ENCODE measurements at regions not wholly inside any gene's neighbourhood (a gene's known extent, or its start where the extent isn't known, plus 50 kb on each side); places are given as distances from the start of the nearest gene placed in this dataset.
"Not testable (repeated sequence)": the region's sequence is repeated elsewhere in the genome, so short reads cannot be mapped to it uniquely, and the experiment has no call there.

DNA sequence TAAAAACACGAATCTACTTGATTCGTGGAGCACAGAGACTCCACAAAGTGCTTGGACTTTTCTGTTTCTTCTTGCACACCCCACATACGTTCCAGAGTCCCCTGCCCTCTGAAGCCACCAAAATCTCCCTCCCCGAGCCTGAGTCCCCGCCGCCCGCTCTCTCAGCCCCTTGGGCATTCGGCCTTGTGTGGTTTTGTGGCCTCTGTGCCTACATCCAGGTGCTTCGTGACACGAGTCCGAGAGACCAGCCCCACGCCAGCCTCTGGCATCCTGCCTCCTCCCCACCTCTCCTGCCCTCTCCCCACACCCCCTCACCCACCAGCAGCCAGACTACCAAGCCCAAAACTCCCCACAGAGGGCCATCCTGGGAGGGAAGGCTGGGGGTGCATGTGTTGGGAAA is 87.8 kb upstream of the PPP1R26 start:
- DNase-seq, result no peak

DNA sequence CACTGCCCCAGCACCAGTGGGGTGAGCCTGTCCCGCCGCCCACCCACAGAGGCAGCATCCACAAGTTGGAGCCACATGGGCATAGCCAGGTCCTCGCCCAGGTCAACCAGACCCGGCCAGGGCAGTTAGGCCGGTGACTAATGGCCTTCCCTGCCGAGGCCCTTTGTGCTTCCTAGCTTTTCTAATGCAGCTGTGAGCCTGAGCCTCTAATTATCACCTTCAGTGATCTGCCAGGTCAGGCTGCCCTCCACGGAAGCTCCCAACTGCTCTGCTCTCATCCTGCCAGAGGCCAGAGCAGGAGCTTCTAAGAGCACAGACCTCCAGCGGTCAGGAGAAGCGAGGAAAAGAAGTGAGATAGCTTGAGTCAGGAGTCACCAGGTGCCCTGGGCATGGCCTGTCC is 87.1 kb upstream of the PPP1R26 start:
- DNase-seq, result no peak

DNA sequence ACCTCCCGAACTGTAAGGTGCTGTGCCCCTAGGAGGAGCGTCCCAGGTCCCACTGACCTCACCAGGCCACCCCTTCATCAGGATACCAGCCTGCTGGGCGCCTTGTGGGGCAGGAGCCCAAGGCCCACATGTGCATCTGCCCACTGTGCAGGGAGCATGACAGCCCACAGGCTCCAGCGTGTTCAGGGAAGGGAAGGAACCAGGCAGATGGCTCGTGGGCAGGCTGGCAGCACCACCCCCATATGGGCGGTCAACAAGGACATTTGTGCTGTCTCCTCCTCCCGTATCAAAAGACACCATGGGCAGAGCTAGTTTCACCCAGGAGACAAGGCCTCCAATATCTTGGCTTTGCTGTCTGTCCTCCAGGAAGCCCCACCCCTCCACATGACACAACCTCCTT is 85.5 kb upstream of the PPP1R26 start:
- DNase-seq, result no peak

DNA sequence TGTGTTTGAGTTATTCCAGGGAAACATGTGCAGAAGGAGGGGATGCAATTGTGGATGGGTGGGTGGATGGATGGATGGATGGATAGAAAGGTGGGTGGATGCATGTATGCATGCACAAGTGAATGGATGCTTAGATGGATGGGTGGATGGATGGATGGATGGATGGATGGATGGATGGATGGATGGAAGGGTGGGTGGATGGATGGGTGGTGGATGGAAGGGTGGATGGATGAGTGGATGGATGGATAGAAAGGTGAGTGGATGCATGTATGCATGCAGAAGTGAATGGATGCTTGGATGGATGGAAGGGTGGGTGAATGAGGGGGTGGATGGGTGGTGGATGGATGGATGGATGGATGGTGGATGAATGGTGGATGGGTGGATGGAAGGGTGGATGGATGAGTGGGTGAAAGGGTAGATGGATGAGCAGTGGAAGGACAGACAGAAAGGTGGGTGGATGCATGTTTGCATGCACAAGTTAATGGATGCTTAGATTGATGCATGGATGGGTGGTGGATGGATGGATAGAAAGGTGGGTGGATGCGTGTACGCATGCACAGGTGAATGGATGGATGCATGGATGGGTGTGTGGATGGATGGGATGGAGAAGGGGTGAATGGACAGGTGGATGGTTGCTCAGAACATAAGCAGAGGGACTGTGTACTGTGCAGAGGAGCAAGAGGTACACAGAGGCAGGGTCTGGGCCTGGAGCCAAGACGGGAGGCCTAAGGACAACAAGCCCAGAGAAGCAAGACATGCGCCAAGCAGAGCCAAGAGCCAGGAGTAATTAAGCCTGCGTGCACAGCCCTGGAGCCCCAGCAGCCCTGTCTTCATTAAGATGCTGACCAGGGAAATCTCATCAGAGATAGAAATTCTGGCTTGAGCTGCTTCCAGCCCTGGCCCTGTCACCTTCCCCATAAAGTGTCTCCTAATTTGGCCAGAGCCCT is 84.6 kb upstream of the PPP1R26 start:
- no peak for DNase-seq

DNA sequence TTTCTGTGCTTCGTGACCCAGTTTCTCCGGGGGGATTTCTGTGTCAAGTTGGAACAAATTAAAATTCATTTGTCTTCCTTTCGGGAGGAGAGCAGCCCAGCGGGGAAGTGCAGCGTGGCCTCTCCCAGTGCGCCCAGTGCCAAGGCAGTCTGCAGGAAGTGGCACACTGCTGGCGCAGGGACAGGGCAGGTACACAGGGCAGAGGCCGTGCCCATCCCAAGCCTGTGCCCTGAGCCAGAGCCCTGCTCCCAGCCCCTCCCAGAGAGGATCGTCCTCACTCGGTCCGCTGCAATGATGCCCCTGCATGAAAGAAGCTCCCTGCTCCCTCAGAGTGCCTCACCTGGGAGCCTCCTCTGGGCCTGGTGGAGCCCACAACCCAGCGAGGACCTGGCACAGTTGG is 82.4 kb upstream of the PPP1R26 start:
- no peak for DNase-seq

DNA sequence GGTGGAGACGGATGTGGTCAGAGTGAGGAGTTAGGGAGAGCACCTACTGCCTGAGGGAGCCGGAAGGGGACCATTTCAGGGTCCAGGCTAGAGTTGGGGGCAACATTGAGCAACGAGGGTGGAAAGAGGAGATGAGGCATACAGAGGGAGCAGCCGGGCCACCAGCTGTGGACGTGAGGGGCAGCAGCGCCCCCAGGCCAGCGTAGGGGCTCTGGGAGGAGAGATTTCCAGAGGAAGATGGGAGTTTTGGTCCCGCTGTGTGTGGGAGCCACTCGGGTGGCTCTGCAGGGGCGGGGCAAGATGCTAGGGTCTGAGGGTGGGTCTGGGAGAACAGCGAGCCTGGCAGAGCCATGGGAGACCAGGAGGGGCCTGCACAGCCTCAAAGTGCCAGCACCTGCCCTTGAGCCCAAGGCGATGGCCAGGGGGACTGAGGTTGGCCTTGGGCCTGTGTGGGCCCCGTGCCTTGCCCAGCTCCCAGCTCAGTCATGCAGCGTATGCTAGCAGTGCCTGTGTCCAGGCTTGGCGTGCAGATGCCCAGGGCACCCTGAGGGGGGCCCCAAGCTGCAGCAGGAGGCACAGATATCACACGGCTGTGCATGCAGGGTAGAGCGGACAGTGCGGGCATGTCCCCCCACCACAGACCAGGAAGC is 80.5 kb upstream of the PPP1R26 start:
- no peak for DNase-seq

DNA sequence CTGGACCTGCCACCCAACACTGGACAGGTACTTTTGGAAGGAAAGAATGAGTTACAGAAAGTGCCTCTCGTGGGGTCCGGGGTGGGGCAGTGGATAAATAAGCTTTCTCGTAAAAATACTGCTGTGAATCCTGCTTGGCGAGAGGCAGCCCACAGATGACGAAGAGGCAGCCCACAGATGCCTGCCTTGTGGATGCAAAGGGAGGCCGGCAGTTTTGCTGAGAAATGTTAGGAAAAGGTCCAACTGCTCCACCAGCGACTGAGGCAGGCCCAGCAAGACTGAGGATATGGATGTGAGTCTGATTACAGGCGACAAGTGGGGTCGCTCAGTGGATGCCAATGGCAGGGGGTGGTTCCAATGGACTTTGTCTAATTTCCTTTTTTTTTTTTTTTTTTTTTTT is 79.1 kb upstream of the PPP1R26 start:
- no peak for DNase-seq

DNA sequence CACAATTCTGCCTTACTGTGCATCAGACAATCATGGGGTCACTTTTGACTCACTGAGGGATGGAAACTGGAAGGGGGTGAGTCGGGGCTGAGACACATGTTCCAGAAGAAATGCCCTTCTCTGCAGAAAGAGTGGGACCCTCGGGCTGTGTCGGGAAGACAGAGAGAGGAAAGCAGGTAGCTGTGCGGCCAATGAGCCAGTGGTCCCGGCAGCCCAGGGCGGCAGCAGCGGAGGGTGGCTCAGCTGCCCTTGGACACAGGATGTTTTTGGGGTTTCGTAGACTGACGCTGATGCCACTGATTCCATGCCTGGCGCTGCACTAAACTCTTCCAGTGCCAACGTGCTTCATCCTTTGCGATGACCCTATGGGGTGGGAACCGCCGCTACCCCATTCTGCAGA is 78.4 kb upstream of the PPP1R26 start:
- no peak for DNase-seq

DNA sequence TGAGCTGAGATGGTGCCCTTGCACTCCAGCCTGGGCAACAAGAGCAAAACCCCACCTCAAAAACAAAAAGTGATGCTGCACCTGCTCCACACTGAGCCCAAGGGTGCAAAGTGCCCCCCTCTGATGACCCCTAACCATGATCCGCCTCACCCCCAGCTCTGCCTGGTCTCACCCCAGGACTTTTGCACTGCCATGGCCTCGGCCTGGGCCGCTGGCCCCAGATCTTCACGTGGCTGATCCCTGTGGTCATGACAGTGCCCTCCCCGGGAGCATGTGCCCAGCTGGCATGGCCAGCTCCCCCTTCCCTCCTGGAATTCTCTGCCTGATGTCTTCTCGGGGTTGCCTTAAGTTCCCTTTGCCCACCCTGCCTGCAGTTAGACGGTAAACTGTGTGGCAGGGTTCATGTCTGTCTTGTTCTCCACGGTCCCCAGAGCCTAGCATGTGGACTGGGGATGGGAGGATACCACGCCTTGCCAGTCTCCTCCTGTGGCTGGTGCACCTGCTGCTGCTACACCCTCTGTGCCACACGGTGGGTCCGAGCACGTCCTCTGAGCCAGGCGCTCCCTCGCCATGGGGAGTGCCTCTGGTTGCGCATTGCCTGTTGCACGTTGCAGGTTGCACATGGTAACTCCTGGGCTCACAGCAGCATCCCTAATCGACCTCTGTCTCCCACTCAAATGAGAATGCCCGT is 77.4 kb upstream of the PPP1R26 start:
- no peak for DNase-seq

DNA sequence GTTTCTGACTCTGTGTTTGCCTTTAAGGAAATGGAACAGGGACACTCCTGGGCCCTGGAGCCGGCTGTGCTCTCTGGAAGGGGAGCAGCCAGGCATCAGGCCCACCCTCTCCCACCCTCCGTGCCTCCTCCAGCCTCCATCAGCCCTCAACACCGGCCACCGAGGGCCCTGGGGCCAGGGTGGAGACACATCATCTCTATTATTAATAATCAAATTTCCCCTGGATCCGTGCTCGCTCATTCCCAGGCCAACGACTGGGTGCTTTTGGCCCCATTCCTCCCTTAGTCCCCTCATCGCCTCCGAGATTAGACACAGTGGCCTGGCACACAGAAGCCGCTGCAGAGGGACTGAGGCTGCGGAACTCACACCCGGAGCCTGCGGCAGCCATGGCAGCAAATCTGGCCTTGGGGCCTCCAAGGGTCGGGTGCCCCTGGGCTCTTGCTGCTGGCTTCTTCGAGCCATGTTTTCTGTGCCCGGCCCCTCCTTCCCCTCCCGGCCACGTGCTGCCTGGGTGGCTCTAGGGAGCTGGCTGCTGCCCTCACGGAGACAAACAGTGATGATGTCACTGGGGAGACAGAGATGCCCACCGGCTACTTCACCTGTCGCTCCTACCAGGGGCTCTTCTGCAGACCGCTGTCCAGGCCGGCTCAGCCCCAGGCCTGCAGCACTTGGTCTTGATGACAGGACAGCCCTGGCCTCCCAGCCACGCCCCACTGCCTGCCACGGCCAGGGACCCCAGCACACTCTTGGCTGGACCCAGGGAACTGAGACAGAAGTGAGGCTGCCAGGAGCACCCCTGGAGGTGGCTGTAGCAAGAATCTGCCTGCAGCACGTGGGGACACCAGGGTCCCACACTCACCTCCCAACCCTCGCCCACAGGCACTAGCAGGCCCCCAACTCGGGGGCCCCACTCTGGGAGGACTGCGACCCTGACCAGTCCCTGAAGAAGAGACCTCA is 76.6 kb upstream of the PPP1R26 start:
- DNase-seq, result no peak

DNA sequence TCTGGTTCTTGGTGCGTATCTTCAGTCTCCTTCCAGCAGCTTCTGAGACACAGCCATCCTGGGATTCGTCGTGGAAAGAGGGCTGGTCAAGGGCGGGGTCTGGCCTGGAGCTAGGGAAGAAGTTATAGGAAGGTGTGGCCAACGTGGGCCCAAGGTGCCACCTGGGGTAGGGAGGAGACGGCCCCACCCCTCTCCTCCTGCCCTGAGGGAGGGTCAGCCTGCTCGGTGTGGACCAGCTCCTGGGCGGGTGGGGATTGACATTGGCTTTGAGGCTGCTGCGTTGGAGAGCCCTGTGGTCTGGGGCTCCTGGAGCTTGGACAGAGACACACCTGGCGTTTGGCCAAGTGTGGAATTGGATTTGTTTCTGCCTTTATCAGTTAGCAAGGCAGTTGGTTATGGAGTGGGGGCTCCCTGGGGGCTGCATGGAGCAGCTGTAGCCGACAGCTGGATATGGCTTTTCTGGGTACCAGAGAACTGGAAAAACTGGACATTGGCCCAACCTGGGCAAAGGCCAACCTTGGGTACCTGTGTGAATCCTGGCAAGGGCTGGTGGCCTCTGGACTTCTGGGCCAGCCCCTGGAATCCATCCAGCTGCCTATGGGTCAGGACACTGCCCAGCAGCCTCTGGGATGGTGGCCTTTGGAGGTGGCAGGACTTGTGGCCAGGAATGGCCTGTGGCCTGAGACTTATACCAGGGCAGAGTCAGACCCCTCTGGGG is 75.7 kb upstream of the PPP1R26 start:
- no peak for DNase-seq

DNA sequence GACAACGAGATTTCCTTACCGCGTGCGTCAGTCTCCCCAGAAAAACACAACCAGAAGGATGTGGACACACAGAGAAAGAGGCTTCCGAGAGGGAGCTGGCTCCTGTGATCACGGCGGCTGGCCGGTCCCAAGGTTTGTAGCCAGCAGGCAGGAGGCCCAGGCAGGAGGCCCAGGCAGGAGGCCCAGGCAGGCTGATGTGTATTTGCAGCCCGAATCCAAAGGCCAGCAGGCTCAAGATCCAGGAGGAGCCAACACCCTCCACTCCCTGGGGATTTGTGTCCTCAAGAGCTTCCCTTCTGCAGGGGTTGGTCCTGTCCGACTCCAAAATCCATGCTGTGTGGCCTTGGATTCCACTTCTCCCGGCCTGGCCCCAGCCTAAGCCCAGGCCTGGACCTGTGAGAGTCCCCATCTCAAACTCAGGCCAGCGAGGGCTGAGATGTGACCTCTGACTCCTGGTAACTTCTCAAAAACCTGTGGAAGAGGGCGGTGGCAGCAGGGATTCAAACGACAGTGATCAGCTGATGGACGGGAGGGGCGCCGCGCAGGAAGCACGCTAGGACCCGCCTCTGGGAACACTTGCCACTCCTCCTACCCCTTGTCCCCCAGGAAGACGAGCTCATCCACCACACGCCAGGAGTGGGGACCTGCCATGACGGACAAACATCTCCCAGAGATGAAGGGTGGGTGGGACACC is 75.0 kb upstream of the PPP1R26 start:
- DNase-seq, result no peak

DNA sequence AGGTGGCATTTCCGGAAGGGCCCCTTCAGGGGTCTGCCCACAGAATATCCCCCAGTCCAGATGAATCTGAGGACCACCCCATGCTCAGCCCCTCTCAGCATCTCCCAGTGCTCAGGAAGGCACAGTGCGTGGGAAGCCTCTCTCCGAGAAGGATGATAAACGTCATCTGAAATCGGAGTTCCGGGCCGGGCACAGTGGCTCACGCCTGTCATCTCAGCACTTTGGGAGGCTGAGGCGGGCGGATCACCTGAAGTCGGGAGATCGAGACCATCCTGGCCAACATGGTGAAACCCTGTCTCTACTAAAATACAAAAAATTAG is 74.5 kb upstream of the PPP1R26 start:
- DNase-seq, result not testable (repeated sequence)

DNA sequence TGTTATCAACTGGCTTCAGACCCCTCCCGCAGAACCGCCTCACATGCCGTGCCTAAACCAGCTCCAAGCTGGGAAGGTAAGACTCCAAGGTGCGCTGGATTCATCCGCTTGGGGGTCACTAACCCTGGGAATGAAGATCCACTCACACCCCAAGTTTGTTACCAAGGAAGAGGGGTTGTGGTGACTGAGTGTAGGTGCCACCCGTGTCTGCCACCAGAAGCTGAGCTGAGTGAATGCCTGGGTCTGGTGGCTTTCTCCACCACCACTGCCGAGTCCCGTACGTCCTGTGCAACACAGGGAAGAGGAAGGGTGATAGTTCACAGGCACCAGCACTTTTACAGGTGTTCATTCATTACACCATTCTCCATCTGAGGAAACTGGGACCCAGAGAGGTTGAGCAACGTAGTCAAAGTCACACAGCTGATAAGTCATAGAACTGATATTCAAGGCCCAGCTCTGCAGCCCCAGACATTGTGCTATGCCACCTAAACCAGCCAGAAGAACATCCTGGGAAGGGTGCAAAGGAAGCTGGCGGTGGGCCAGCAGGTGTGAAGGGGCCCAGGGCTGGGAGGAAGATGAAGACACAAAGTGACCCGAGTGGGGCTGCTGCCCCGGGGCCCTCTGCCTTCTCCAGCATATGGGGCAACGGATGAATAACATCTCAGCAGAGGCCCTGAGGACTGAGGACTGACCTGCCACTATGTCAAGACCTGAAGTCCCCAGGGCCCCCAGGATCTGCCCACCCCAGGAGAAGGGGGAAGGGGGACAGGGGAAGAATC is 70.9 kb upstream of the PPP1R26 start:
- no peak for DNase-seq

DNA sequence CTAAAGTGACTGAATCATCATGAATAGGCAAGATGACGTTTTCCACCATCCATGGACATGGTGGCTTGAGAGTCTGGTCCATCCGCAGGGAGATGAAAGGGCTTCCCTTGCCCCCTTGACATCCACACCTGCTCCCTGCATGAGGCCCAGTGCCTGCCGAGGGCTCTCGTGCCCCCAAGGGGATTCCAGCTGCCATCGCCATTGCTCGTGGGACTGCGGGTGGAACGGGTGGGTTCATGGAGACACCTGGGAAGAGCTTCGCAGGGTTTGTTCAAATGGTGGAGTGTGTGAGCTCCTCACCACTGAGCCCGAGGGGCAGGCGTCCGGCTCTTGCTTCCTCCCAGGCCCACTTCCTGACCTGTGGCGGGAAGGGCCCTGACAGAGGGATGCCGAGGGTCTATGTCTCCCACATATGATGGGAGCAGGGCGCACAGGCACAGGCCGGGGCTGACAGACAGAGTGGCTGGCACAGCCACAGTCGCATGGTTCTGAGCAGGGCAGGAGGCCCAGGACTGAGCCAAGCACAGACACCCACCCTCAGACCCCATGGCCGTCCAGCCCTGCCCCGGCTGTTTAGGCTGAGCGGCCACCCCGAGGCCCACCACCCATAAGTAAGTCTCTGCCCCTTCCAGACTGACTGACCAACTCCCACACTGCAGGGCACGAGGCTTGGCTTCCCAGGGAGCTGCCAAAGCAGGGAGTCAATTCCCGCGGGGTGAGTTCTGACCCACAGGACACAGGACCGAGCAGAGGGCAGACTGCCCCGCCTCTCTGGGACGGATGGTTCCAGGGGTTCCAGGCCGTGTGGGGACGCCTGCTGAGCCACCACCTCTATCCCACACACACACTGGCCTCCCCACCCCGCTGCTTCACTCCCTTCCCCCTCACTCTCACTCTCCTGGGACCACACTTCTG is 70.0 kb upstream of the PPP1R26 start:
- DNase-seq, result no peak

DNA sequence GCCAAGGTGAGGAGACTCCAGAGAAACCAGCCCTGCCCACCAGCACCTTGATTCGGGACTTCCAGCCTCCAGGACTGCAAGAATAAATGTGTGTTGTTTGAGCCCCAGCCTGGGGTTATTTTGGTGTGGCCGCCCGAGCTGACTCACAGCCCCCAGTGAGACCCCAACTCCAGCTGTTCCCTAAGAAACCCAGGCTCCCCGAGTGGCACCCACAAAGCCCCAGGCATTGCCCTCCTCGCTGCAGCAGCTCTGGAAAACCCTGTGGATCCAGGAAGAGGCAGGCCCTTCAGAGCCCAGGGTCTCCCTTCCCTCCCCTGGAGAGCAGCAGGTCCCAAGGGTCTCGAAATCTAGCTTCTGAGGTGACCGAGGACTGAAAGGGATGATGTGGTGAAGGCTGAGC is 69.2 kb upstream of the PPP1R26 start:
- DNase-seq, result no peak

DNA sequence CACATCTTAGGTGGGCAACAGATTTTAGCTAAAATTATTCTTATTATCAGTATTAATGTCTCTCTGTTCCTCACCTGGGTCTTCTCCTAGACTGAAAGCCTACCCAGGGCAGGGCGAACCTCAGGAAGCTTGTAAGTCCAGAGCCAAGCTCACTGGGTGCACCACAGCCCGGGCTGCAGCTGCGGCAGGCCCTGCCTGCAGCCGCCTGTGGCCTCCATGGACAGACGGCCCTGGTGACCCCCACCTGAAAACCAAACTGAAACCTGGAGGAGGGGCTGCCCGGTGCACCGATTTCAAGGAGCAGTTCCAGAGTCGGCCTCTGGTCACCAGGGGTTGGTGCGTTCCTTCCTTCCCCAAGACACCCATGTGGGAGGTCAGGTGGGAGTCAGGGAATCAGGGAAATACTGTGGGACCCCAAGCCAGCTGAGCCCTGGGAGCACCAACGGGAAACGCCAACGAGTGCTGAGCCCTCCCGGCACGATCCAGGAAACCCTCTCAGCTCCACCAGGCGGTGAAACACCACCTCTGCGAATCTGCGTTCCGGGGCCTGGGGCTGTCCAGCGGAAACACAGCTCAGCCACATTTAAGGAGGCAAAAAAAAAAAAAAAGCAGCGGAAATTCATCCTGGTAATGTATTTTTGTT is 68.6 kb upstream of the PPP1R26 start:
- no peak for DNase-seq

DNA sequence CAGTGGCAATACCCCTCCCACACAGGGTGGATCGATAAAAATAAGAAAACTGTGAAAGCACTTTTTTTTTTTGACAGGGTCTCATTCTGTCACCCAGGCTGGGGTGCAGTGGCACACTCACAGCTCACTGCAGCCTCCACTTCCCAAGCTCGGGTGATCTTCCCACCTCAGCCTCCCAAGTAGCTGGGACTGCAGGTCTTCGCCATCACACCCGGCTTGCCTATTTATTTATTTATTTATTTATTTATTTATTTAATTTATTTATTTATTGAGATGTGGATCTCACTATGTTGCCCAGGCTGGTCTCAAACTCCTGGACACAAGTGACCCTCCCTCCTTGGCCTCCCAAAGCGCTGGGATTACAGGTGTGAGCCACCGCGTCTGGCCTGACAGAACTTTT is 68.0 kb upstream of the PPP1R26 start:
- DNase-seq, result not testable (repeated sequence)
